Calu3 (cell line): ENCODE measurements at regions not wholly inside any gene's neighbourhood (a gene's known extent, or its start where the extent isn't known, plus 50 kb on each side); places are given as distances from the start of the nearest gene placed in this dataset.
A peak's percentile ranks its signal among the peaks of the same experiment; 100 is the strongest.

Experiments
- BruUV-seq: library from RNA; stranded (reverse); fragments of 400-500 nt; replicated peaks from 2 replicates; lab custom pipeline; 2021; lab: Mats Ljungman, UMichigan
- CTCF ChIA-PET: fragments of 300-600 bp; sonication (Branson Sonifier 250); formaldehyde crosslinking; loops from one replicate; lab custom pipeline; 2022; ENCODE audit warnings: antibody characterized with exemption; lab: Charles Lee
- DNase-seq: peaks from one replicate; pipeline ENCODE4 v3.0.0; 2022
- H3K27ac Mint-ChIP-seq: one replicate; pipeline ENCODE4 v1.8.0; 2022; ENCODE audit warnings: mixed read lengths; ENCODE audit not compliant: unreplicated experiment
- H3K27me3 Mint-ChIP-seq: one replicate; pipeline ENCODE4 v1.8.0; 2022; ENCODE audit warnings: mixed read lengths; ENCODE audit not compliant: unreplicated experiment
- H3K36me3 Mint-ChIP-seq: one replicate; pipeline ENCODE4 v1.8.0; 2022; ENCODE audit warnings: mild to moderate bottlenecking, moderate library complexity, mixed read lengths; ENCODE audit not compliant: insufficient read depth, unreplicated experiment
- H3K4me1 Mint-ChIP-seq: one replicate; pipeline ENCODE4 v1.8.0; 2022; ENCODE audit warnings: mild to moderate bottlenecking, low read depth, mixed read lengths; ENCODE audit not compliant: unreplicated experiment
- H3K4me3 Mint-ChIP-seq: one replicate; pipeline ENCODE4 v1.8.0; 2022; ENCODE audit warnings: mild to moderate bottlenecking, low read depth, moderate library complexity, mixed read lengths; ENCODE audit not compliant: unreplicated experiment
- H3K9me3 Mint-ChIP-seq: one replicate; pipeline ENCODE4 v1.8.0; 2022; ENCODE audit warnings: low read depth, mixed read lengths; ENCODE audit not compliant: unreplicated experiment
- CTCF ChIP-seq: fragments of 200-600 bp; IDR thresholded peaks from one replicate; pipeline ENCODE4 v1.8.0; 2022; ENCODE audit warnings: antibody characterized with exemption; ENCODE audit not compliant: unreplicated experiment
- intact Hi-C: fragments of 100-400 bp; cut with micrococcal nuclease; formaldehyde crosslinking; loops from one replicate; pipeline ENCODE4 v1.10.0; 2022; ENCODE audit not compliant: unreplicated experiment

GRCh38 chr7:17147409-17147808 lies 151.0 kb upstream of the AHR start:
- H3K27me3 Mint-ChIP-seq, result no peaks in the 10 kb centered on the region
- intact Hi-C loops, result no loop called here
- H3K4me3 Mint-ChIP-seq, result no peak overlapping the region
- CTCF ChIA-PET, result no interaction called here
- no peak for DNase-seq
- BruUV-seq, result no TSS peak
- H3K36me3 Mint-ChIP-seq, result peaks cover 15% of the 10 kb centered on the region
- peaks cover 76% of the 10 kb centered on the region for H3K4me1 Mint-ChIP-seq
- H3K27ac Mint-ChIP-seq, result no peak overlapping the region
- no peak for TF ChIP-seq CTCF
- H3K9me3 Mint-ChIP-seq, result no peaks in the 10 kb centered on the region

GRCh38 chr7:17150018-17150417 lies 148.4 kb upstream of the AHR start:
- no TSS peak for BruUV-seq

GRCh38 chr7:17152721-17153120 lies 145.7 kb upstream of the AHR start:
- no peaks in the 10 kb centered on the region for H3K9me3 Mint-ChIP-seq
- no peaks in the 10 kb centered on the region for H3K27me3 Mint-ChIP-seq
- no peak overlapping the region for H3K4me3 Mint-ChIP-seq
- BruUV-seq, result no TSS peak
- no peak for TF ChIP-seq CTCF
- intact Hi-C loops, result no loop called here
- peak overlapping the region; percentile 0 for H3K27ac Mint-ChIP-seq
- CTCF ChIA-PET, result interaction anchor here (0.9 to 1.3 kb wide), 3 partner anchors 9 to 122 kb away, joined by 3 read pairs; no protein-coding TSS in a partner anchor
- peaks cover 10% of the 10 kb centered on the region for H3K36me3 Mint-ChIP-seq
- DNase-seq, result no peak
- H3K4me1 Mint-ChIP-seq, result peaks cover 54% of the 10 kb centered on the region

More at GRCh38 chr7:17150018-17150417, 148.4 kb upstream of the AHR start:
- intact Hi-C loops, result no loop called here
- Mint-ChIP-seq H3K36me3 (peaks cover 10% of the 10 kb centered on the region), H3K4me3 (no peak overlapping the region), H3K4me1 (peaks cover 72% of the 10 kb centered on the region), H3K9me3 (no peaks in the 10 kb centered on the region), H3K27ac (peak overlapping the region; percentile 51), H3K27me3 (no peaks in the 10 kb centered on the region)
- no peak for TF ChIP-seq CTCF
- no peak for DNase-seq
- CTCF ChIA-PET, result interaction anchor here (1.0 to 1.3 kb wide), 2 partner anchors 141 to 148 kb away, joined by 3 to 5 read pairs; no protein-coding TSS in a partner anchor

- H3K27ac Mint-ChIP-seq, result no peak overlapping the region
- H3K4me1 Mint-ChIP-seq, result peaks cover 50% of the 10 kb centered on the region
- H3K27me3 Mint-ChIP-seq, result no peaks in the 10 kb centered on the region
- peaks cover 10% of the 10 kb centered on the region for H3K36me3 Mint-ChIP-seq
- no peaks in the 10 kb centered on the region for H3K9me3 Mint-ChIP-seq
- no peak for DNase-seq
- BruUV-seq, result no TSS peak
- CTCF ChIA-PET, result interaction anchor here (0.9 to 1.3 kb wide), 2 partner anchors 10 to 20 kb away, joined by 3 read pairs; no protein-coding TSS in a partner anchor
- intact Hi-C loops, result no loop called here
- no peak for TF ChIP-seq CTCF
- H3K4me3 Mint-ChIP-seq, result no peak overlapping the region
These were observed 144.9 kb upstream of the AHR start for GRCh38 chr7:17153536-17153935.
